Epithelial cell of prostate (primary cell): ENCODE measurements at regions not wholly inside any gene's neighbourhood (a gene's known extent, or its start where the extent isn't known, plus 50 kb on each side); places are given as distances from the start of the nearest gene placed in this dataset.
"Not testable (repeated sequence)": the region's sequence is repeated elsewhere in the genome, so short reads cannot be mapped to it uniquely, and the experiment has no call there.

Experiments used
- DNase-seq: peaks from one replicate; pipeline ENCODE4 v3.0.0-alpha.2; 2011; ENCODE audit warnings: low read depth, low spot score
- H3K27ac ChIP-seq: fragments of 450-650 bp; 2 replicates; pipeline ENCODE4 v1.5.1; 2017; ENCODE audit warnings: mild to moderate bottlenecking

- no peak overlapping the region for H3K27ac ChIP-seq
- no peak for DNase-seq
Measured at GRCh38 chrY:9118704-9119103, 218.6 kb upstream of the TSPY4 start.

DNA sequence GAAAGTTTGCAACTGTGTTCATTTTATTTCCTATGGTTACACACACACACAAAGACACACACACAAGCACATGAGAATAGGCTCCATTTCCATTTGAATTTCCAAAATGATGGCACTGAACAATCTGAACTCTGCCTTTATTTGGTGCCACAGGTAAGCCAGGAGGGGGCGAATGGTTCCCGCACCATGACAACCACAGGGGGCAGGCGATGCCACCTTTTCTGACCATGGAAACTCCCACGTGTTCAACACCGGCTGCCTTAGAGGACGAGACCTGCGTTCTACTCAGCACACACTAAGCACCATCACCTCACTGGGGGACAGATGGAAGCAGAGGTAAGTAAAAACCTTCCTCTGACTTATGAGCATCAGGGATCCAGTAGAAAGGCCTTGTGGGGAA is 212.6 kb upstream of the TSPY4 start:
- no peak overlapping the region for H3K27ac ChIP-seq
- no peak for DNase-seq

DNA sequence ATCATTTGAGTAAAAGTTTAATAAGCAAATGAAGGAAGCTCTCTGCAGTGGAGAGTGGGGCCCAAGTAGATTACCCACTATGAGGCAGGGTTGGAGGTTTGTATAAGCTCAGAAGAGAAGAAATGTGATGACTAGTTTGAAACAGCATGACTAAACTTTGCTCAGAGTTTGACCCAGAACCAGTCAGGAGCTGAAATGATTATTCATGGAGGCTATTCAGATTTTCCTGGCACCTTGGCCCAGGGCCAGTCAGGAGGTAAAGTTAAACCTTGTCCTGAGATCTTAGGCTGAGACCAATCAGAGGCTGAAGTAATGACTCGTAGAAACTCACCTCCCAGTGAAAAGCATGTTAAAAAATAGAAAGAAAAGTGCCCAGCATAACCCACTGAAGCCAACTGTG is 210.7 kb upstream of the TSPY4 start:
- peak; percentile 16 for DNase-seq
- no peak overlapping the region for H3K27ac ChIP-seq

DNA sequence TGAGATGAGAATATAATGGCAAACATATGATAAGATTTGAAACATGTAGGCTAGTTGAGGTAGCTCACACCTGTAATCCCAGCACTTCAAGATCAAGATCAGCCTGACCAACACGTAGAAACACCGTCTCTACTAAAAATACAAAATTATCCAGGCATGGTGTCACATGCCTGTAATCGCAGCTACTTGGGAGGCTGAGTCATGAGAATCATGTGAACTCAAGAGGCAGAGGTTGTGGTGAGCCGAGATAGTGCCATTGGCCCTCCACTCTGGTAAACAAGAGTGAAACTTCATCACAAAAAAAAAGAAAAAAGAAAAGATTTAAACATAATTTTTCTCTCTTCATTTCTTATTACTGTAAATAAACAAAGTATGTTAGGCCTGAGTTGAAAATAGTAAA is 193.9 kb upstream of the TSPY4 start:
- not testable (repeated sequence) for H3K27ac ChIP-seq, DNase-seq

GRCh38 chrY:9154552-9154951 is 182.7 kb upstream of the TSPY4 start:
- DNase-seq, H3K27ac ChIP-seq: not testable (repeated sequence)

- no peak overlapping the region for H3K27ac ChIP-seq
- no peak for DNase-seq
Measured at GRCh38 chrY:9155721-9156120, 181.5 kb upstream of the TSPY4 start.

DNA sequence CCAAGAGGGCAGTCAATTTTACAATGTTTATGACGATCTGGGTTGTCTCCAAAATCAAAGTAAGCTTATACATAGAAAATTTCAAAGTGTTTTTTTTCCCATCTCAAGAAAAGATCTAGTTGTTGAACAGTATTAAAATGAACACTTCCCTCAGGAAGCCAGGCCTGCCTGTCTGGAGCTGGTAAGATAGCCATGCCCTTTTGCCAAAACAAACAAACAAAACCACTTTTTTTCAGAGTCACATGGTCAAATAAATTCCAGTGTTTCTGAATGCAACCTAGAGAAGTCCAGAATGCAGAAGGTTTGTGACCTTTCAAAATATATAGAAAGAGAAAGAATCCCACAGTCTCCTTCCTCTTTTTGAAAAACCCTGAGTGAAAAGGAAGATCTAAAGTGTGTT is 178.6 kb upstream of the TSPY4 start:
- no peak for DNase-seq
- no peak overlapping the region for H3K27ac ChIP-seq

- not testable (repeated sequence) for H3K27ac ChIP-seq, DNase-seq
Measured at GRCh38 chrY:9160331-9160730, 176.9 kb upstream of the TSPY4 start.

DNA sequence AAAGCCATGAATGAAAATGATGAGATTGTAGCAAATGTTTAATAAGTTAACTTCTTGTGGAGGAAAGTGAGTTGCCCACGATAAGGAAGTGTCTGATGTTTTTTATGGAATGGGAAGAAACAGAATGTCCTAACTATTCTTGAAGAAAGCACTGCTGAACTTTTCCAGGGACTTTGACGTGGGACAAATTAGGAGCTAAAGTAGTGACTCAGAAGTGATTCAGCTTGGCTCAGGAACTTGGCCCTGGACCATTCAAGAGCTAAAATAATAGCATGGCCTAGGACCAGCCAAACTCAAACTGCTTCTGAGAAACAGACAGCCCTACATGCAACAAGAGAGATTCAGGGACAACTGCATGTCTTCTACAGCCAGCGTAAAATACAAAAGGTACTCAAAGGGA is 176.3 kb upstream of the TSPY4 start:
- DNase-seq, H3K27ac ChIP-seq: not testable (repeated sequence)

- not testable (repeated sequence) for DNase-seq
Measured at GRCh38 chrY:9161990-9162389, 175.3 kb upstream of the TSPY4 start.

DNA sequence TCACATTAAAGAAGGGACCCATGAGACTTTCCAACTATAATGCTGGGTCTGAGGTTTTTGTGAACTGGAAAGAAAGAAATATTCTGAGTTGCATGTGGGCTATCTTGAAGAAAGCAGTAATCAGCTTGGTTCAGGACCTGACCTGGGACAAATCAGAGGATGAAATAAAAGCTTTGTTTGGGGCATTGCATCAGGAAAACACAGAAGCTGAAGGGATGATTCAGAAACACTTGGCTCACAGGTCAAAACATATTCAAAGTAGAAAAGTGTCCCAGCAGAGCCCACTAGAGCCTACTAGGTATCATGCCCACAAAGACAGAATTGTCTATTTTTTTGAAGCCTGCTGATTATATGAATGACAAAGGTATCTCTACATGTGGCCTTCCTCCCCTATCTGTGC is 174.8 kb upstream of the TSPY4 start:
- not testable (repeated sequence) for DNase-seq, H3K27ac ChIP-seq

More at GRCh38 chrY:9161990-9162389, 175.3 kb upstream of the TSPY4 start:
- not testable (repeated sequence) for H3K27ac ChIP-seq

DNA sequence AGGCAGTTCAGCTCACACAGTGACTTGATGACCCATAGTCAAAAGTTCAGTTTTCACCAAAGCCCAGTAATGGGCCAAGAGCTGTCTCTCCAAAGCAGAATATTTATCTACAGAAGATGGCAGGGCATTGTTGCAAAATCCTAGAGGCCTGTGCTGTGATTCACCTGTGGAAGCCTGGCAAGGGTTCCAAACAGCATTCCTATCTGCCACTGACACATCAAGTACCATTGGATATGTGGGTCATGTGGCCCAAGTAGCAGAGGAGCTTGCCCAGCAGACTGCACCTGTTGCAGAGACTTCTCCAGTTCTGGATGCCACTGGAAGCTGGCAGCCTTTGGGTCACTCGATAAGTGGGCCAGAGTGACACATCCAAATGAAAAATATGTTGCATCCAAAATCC is 159.6 kb upstream of the TSPY4 start:
- H3K27ac ChIP-seq: not testable (repeated sequence)
- DNase-seq: peak; percentile 31

DNA sequence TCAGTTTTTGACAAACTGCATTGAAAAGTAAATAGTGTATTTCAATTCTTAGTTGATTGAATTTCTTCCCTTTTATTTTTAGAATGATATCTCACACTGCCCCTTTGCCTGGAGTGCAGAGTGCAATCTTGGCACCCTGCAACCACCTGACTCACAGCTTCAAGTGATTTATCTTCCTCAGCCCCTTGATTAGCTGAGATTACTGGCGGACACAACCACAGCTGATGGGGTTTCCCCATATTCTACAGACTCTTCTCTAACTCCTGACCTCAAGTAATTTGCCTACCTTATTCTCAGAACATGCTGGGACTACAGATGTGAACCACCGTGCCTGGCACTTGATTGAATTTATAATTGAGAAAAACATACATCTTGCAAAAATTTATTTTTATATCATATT is 152.4 kb upstream of the TSPY4 start:
- DNase-seq, H3K27ac ChIP-seq: not testable (repeated sequence)

DNA sequence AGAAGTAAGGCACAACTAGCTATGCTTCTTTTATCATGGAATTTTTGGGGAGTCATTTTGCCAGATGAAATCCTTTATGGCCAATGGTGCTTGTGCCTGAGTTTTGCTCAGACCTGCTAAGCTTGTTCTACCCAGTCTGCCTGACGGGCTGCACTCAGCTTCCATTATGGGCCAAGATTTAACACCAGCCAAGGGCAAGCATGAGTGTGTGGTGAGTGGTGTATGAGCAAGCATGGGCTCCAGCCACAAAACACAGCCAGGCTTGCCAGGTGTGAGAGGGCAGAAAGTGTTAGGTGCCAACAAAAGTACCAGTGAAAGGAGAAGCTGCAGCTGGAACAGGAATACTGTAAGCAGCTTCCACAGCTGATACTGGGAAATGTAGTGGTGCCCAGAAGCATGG is 130.2 kb upstream of the TSPY4 start:
- not testable (repeated sequence) for H3K27ac ChIP-seq
- peak; percentile 41 for DNase-seq

- no peak for DNase-seq
- no peak overlapping the region for H3K27ac ChIP-seq
Measured at GRCh38 chrY:9226409-9226808, 110.9 kb upstream of the TSPY4 start.

DNA sequence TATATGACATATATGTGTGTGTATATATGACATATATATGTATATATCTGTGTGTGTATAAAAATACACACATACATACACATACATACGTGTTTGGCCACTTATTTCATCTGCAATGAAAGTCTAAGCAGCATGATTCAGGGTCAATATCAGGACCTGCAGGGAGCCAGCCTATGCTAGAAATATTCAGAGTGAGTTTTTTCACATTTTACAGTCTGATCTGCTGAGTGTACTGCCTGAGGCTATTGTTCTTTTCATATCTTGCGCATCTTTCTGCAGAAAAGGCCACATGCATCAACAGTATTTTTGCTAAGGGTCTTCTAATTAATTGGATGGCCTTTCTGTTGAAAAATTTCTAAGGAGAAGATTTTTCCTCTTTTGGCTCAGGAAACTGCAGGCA is 80.0 kb upstream of the TSPY4 start:
- DNase-seq: no peak
- no peak overlapping the region for H3K27ac ChIP-seq

DNA sequence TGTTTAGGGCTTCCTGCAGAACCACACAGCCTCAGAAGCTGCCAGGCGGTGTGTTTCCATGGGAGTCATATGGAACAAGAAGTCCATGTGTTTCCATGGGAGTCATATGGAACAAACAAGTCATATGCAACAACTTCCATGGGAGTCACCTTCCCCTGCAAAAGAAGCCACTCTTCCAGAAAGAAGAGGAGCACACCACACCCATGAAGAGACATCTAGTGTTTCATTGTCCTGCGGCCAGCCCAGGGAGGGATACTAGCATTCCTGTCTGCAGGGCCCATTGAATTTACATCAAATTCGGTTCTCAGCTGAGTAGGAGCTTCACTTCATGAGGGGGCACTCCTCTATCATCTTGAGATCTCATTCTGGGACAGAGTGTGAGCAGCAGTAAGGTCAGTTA is 79.5 kb upstream of the TSPY4 start:
- no peak overlapping the region for H3K27ac ChIP-seq

GRCh38 chrY:9259368-9259767 is 77.9 kb upstream of the TSPY4 start:
- H3K27ac ChIP-seq: no peak overlapping the region
- DNase-seq: no peak

More for the DNA sequence above, 79.5 kb upstream of the TSPY4 start:
- DNase-seq: no peak

DNA sequence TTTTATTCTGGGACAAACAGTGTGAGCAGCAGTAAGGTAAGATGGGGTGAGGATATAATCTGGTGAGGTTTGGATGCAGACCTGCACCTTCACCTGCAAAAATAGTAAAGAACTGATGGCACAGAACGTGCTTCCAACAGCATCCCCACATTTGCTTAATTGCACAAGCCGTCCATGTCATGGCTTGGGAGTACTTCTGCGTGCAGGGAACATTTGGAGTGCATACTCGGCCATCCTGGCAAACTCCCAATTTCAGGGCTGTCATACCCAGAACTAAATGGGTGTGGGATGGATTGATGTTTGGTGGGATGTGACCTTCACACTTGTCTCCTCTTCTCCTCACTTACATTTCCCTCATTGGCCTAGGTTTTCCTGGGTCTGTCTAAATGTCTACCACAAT is 76.8 kb upstream of the TSPY4 start:
- DNase-seq: no peak
- H3K27ac ChIP-seq: no peak overlapping the region

- DNase-seq: no peak
- no peak overlapping the region for H3K27ac ChIP-seq
Measured at GRCh38 chrY:9265551-9265950, 71.7 kb upstream of the TSPY4 start.

DNA sequence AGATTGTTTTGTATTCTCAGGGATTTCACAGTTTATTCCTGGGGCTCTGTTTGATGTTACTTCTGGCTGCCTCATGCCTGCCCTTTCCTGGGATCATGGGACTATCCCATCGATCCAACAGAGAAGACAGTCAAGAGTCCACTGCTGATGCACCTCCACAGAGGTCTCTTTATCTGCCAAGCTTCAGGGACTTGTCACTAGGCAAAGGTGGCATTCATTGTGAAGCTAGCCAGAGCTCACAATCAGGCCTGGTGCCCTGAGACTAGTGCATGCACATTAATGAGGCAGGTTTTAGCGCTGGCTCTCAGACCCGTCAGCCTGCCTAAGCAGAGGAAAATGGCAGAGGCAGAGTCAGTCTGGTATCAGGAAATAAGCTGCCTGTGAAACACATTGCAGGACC is 66.9 kb upstream of the TSPY4 start:
- not testable (repeated sequence) for DNase-seq, H3K27ac ChIP-seq

DNA sequence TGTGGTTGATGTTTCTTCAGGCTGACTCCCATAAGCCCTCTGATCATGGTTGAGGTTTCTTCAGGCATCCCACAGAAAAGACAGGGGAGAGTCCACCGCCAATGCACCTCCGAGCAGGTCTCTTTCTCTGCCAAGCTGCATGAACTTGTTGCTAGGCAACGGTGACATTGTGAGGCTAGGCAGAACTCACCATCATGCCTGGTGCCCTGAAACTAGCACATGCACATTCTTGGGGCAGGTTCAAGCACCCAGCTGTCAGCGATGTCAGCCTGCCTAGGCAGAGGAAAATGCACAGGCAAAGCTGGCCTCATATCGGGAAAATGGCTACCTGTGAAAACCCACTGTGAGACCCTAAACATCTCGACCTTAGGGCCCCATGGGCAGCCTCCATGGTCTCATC is 64.4 kb upstream of the TSPY4 start:
- H3K27ac ChIP-seq, DNase-seq: not testable (repeated sequence)

DNA sequence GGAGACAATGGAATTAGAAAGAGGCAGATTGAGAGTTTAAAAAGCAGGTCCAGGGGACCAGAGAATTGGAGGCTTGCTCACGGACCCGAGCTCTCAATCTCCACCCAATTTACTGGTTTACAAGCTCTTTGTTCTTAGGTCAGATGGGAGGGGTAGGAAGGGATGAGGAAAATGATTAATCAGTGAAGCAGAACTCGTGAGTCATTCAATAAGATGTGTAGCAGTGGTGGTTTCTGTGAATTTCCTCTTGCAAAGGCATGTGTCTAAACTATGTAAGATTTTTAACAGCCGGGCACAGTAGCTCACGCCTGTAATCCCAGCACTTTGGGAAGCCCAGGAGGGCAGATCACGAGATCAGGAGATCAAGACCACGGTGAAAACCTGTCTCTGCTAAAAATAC is 58.4 kb upstream of the TSPY4 start:
- H3K27ac ChIP-seq: peak overlapping the region; percentile 66
- DNase-seq: peak; percentile 22
